Neural crest cell (in vitro differentiated cells): ENCODE measurements at regions not wholly inside any gene's neighbourhood (a gene's known extent, or its start where the extent isn't known, plus 50 kb on each side); places are given as distances from the start of the nearest gene placed in this dataset.

Experiments
- DNase-seq: peaks from one replicate; pipeline ENCODE4 v3.0.0; 2021; ENCODE audit warnings: low read depth, mixed read lengths, low spot score
- H3K27ac Mint-ChIP-seq: one replicate; pipeline ENCODE4 v1.8.0; 2021; ENCODE audit warnings: mild to moderate bottlenecking, mixed read lengths; ENCODE audit not compliant: unreplicated experiment
- H3K27me3 Mint-ChIP-seq: 2 replicates; pipeline ENCODE4 v1.8.0; 2021; ENCODE audit warnings: low read depth, mild to moderate bottlenecking, mixed read lengths
- H3K36me3 Mint-ChIP-seq: 2 replicates; pipeline ENCODE4 v1.8.0; 2021; ENCODE audit warnings: low read depth, mild to moderate bottlenecking, mixed read lengths
- H3K4me1 Mint-ChIP-seq: 2 replicates; pipeline ENCODE4 v1.8.0; 2021; ENCODE audit warnings: mixed read lengths
- H3K4me3 Mint-ChIP-seq: one replicate; pipeline ENCODE4 v1.8.0; 2021; ENCODE audit warnings: mild to moderate bottlenecking, mixed read lengths
- H3K9me3 Mint-ChIP-seq: 2 replicates; pipeline ENCODE4 v1.8.0; 2021; ENCODE audit warnings: mixed read lengths
- TF ChIP-seq, protein P1 (sequence below): fragments of 200-600 bp; sonication (generic); conservative IDR thresholded peaks from 2 replicates; pipeline ENCODE4 v1.5.0; 2021; ENCODE audit warnings: antibody characterized with exemption, mild to moderate bottlenecking

DNA sequence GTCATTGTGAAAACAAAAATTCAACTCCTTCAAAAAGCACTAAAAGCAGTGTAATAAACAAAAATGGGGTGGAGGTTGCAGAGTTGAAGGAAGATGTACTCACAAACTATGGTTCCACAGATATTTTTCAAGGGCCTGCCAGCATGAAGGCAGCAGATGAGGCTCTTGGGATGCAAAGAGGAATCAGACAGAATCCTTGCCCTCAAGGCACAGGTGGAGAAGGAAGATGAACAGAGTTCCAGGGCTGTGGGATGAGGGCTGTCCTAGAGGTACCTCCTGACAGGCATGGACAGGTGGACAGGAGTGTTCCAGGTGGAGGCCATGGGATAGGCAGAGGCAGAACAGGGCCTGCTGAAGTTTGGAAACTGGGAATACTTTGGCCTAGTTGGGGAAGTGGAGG lies 140.5 kb upstream of the ANKH start:
- TF ChIP-seq, protein P1, sequence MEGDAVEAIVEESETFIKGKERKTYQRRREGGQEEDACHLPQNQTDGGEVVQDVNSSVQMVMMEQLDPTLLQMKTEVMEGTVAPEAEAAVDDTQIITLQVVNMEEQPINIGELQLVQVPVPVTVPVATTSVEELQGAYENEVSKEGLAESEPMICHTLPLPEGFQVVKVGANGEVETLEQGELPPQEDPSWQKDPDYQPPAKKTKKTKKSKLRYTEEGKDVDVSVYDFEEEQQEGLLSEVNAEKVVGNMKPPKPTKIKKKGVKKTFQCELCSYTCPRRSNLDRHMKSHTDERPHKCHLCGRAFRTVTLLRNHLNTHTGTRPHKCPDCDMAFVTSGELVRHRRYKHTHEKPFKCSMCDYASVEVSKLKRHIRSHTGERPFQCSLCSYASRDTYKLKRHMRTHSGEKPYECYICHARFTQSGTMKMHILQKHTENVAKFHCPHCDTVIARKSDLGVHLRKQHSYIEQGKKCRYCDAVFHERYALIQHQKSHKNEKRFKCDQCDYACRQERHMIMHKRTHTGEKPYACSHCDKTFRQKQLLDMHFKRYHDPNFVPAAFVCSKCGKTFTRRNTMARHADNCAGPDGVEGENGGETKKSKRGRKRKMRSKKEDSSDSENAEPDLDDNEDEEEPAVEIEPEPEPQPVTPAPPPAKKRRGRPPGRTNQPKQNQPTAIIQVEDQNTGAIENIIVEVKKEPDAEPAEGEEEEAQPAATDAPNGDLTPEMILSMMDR: no peak
- H3K27ac Mint-ChIP-seq: no peak overlapping the region
- H3K27me3 Mint-ChIP-seq: no peaks in the 10 kb centered on the region
- H3K9me3 Mint-ChIP-seq: peaks cover 2% of the 10 kb centered on the region
- no peak for DNase-seq
- H3K36me3 Mint-ChIP-seq: peaks cover 1% of the 10 kb centered on the region
- peaks cover 21% of the 10 kb centered on the region for H3K4me1 Mint-ChIP-seq
- no peak overlapping the region for H3K4me3 Mint-ChIP-seq

DNA sequence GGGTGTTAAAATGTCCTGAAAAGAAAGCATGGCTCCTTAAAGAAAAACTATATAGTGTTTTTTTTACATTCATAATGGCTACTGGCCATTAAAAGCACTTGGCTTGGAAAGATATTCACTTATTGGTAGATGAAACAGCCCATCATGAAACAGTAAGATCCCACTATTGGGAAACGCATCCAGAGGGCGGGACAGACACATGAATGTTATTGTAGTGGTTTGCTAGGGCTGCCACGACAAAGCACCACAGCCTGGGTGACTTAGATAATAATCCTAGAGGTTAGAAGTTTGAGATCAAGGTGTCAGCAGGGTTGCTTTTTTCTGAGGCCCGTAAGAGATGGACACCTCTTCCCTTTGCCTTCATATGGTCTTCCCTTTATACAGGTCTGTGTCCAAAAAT lies 139.4 kb upstream of the ANKH start:
- no peaks in the 10 kb centered on the region for H3K27me3 Mint-ChIP-seq

DNA sequence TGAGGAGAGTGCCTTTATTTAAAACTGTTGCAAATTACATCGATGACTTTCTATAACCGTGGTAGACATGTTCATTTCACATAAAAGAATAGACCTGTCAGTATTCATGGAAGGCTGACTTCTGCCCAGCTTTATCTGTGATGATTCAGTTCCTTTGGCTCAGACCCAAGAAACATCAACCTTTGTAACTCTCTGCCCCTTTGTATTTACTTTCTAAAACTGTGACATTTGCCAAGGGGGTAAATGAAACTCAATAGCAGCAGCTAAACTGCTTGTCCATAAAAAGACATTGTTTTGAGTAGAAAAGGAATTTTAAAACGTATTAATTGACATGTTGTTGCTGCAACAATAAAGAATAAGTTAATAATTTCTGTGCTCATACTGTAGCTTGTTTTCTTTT lies 137.8 kb upstream of the ANKH start:
- Mint-ChIP-seq H3K27ac (no peak overlapping the region), H3K4me1 (peaks cover 24% of the 10 kb centered on the region)

More for the DNA sequence above, 139.4 kb upstream of the ANKH start:
- Mint-ChIP-seq H3K4me1 (peaks cover 21% of the 10 kb centered on the region), H3K4me3 (no peak overlapping the region), H3K36me3 (no peaks in the 10 kb centered on the region), H3K27ac (no peak overlapping the region), H3K9me3 (no peaks in the 10 kb centered on the region)
- no peak for DNase-seq
- TF ChIP-seq, protein P1: no peak

DNA sequence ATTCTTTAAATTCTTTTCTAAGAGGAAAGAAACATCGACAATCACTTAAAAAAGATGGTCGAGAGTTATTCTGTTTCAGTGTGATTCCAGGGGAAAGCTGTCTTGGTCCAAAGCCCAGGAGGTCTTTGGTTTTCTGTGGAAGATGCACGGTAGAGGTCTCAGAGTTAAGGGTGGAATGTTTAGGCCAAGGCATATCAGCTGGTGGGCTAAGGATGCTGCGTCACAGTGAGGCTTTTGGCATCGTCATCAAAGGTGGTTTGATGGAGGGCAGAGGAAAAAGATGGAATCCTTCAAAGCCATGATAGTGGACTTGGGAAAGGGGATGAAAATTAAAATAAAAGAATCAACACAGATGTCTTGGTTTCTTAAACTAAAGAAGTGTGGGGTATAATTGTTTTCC lies 137.3 kb upstream of the ANKH start:
- H3K27me3 Mint-ChIP-seq: no peaks in the 10 kb centered on the region
- no peak overlapping the region for H3K27ac Mint-ChIP-seq
- TF ChIP-seq, protein P1: no peak
- peaks cover 22% of the 10 kb centered on the region for H3K4me1 Mint-ChIP-seq
- no peak overlapping the region for H3K4me3 Mint-ChIP-seq
- DNase-seq: no peak
- H3K9me3 Mint-ChIP-seq: no peaks in the 10 kb centered on the region
- no peaks in the 10 kb centered on the region for H3K36me3 Mint-ChIP-seq

More for the DNA sequence above, 137.8 kb upstream of the ANKH start:
- DNase-seq: no peak
- Mint-ChIP-seq H3K27me3 (no peaks in the 10 kb centered on the region), H3K4me3 (no peak overlapping the region), H3K36me3 (no peaks in the 10 kb centered on the region), H3K9me3 (no peaks in the 10 kb centered on the region)
- TF ChIP-seq, protein P1: no peak

DNA sequence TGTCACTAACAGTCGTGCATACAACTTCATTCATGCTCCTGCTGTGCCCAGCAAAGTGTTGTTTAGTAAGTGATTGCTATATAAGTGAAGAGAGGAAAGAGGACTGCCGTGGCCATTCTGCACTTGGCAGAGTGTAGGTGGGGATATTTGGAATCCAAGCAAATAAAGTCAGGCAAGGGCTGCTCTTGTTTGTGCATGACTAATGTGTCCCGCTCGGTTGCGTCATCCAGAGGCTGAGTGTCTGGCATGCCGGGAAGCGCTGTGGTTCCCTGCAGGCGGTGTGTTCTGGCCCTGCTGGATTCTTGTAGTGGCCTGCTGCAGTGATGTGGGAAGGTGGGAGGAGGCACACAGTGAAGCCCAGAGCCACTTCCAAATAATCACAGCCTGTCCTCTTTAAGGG lies 136.9 kb upstream of the ANKH start:
- DNase-seq: no peak
- H3K27ac Mint-ChIP-seq: no peak overlapping the region
- no peaks in the 10 kb centered on the region for H3K27me3 Mint-ChIP-seq
- TF ChIP-seq, protein P1: no peak
- peaks cover 20% of the 10 kb centered on the region for H3K4me1 Mint-ChIP-seq
- H3K4me3 Mint-ChIP-seq: no peak overlapping the region
- no peaks in the 10 kb centered on the region for H3K9me3 Mint-ChIP-seq
- no peaks in the 10 kb centered on the region for H3K36me3 Mint-ChIP-seq

DNA sequence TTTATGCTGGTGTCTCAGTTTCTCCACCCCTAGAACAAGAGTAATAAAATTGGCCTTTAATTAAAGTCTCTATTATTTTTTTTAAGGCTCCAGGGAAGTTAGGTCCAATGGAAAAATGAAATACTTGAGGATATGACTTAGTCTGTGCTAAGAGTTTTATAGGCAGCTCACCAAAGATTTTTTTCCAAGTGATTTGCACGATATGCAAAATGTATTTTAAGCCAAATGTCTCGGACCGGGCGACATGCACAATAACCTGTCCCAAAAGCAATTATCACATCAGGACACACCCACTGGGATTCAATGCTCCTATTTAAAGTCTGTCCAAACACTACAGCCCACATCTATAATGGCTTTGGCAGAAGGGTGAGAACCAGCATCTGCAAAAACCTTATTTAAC lies 136.1 kb upstream of the ANKH start:
- H3K27ac Mint-ChIP-seq: no peak overlapping the region
- no peak overlapping the region for H3K4me3 Mint-ChIP-seq
- DNase-seq: no peak
- H3K4me1 Mint-ChIP-seq: peaks cover 26% of the 10 kb centered on the region
- TF ChIP-seq, protein P1: no peak
- H3K9me3 Mint-ChIP-seq: no peaks in the 10 kb centered on the region
- H3K36me3 Mint-ChIP-seq: no peaks in the 10 kb centered on the region
- no peaks in the 10 kb centered on the region for H3K27me3 Mint-ChIP-seq
